LNCaP clone FGC (cell line): ENCODE measurements at regions not wholly inside any gene's neighbourhood (a gene's known extent, or its start where the extent isn't known, plus 50 kb on each side); places are given as distances from the start of the nearest gene placed in this dataset.

Experiments used
- DNase-seq: peaks from one replicate; pipeline ENCODE4 v3.0.0-alpha.2; 2011; ENCODE audit warnings: low read depth
- H3K4me3 ChIP-seq: 2 replicates; pipeline ENCODE4 v1.5.1; 2011; ENCODE audit warnings: mild to moderate bottlenecking, low read depth, low read length, control low read depth
- CTCF ChIP-seq: IDR thresholded peaks from 2 replicates; pipeline ENCODE4 v1.5.1; 2012; ENCODE audit warnings: mild to moderate bottlenecking; ENCODE audit not compliant: control insufficient read depth, insufficient read depth; ENCODE audit errors: extremely low read depth

- no peak for TF ChIP-seq CTCF
- DNase-seq = no peak
- no peak overlapping the region for H3K4me3 ChIP-seq
Measured at GRCh38 chr22:27154717-27155116, 497.3 kb downstream of the MIAT start.

- no peak for TF ChIP-seq CTCF
- H3K4me3 ChIP-seq = no peak overlapping the region
- no peak for DNase-seq
Measured at GRCh38 chr22:27156821-27157489, 499.6 kb downstream of the MIAT start.

- no peak for TF ChIP-seq CTCF
- no peak overlapping the region for H3K4me3 ChIP-seq
- DNase-seq = no peak
Measured at GRCh38 chr22:27157666-27158370, 500.4 kb downstream of the MIAT start.

GRCh38 chr22:27159016-27159415 lies 501.6 kb downstream of the MIAT start:
- TF ChIP-seq CTCF = no peak
- no peak for DNase-seq
- H3K4me3 ChIP-seq = no peak overlapping the region

GRCh38 chr22:27159716-27160295 lies 502.4 kb downstream of the MIAT start:
- DNase-seq = no peak
- no peak overlapping the region for H3K4me3 ChIP-seq
- TF ChIP-seq CTCF = no peak

GRCh38 chr22:27163162-27164137 lies 506.1 kb downstream of the MIAT start:
- no peak for TF ChIP-seq CTCF
- DNase-seq = no peak
- no peak overlapping the region for H3K4me3 ChIP-seq
